ENCODE measurements at regions not wholly inside any gene's neighbourhood (a gene's known extent, or its start where the extent isn't known, plus 50 kb on each side); places are given as distances from the start of the nearest gene placed in this dataset.

- Histone ChIP-seq H3K4me3 (replicated peaks in 1 of 4; ENCODE audit: control extremely low read depth in 1 of 4, insufficient read depth in 1 of 4, low read depth in 3 of 4, low read length in 4 of 4) (no peak overlapping the region), H3K27ac (ENCODE audit: insufficient read depth, low read length) (no peak overlapping the region), H4K20me1 (ENCODE audit: control insufficient read depth, extremely low read depth, insufficient read depth, low read length) (no peaks in the 10 kb centered on the region), H3K9me3 (ENCODE audit: control insufficient read depth, insufficient read depth, low read depth, low read length) (no peaks in the 10 kb centered on the region), H2AFZ (ENCODE audit: low read length) (no peak overlapping the region), H3K27me3 (ENCODE audit: control insufficient read depth, insufficient read depth, low read length) (no peaks in the 10 kb centered on the region), H3K4me1 (ENCODE audit: control insufficient read depth, extremely low read depth, insufficient read depth, low read length) (peaks cover 14% of the 10 kb centered on the region), H3K4me2 (ENCODE audit: extremely low read depth, insufficient read depth, low read length) (no peak overlapping the region), H3K36me3 (ENCODE audit: control insufficient read depth, insufficient read depth, low read length) (no peaks in the 10 kb centered on the region), H3K79me2 (ENCODE audit: control insufficient read depth, insufficient read depth, low read length) (no peaks in the 10 kb centered on the region), H3K9ac (ENCODE audit: insufficient read depth, low read length) (no peak overlapping the region)
- no peak for TF ChIP-seq CTCF (conservative IDR thresholded peaks at IDR 0.05 in 1 of 2, IDR thresholded peaks at IDR 0.05 in 1 of 2; ENCODE audit: low read depth in 1 of 2, low read length in 2 of 2)
- no peak for TF ChIP-seq EZH2 (IDR thresholded peaks at IDR 0.05; ENCODE audit: low read length, missing control alignments)
- DNase-seq (ENCODE audit: low read depth in 2 of 2): no peak
Observed at GRCh38 chr7:41821521-41822213, 118.8 kb upstream of the INHBA start.

GRCh38 chr7:41820111-41820671 lies 117.3 kb upstream of the INHBA start:
- Histone ChIP-seq H3K79me2 (ENCODE audit: control insufficient read depth, insufficient read depth, low read length) (no peaks in the 10 kb centered on the region), H2AFZ (ENCODE audit: low read length) (no peak overlapping the region), H3K27me3 (ENCODE audit: control insufficient read depth, insufficient read depth, low read length) (no peaks in the 10 kb centered on the region), H3K9me3 (ENCODE audit: control insufficient read depth, insufficient read depth, low read depth, low read length) (no peaks in the 10 kb centered on the region), H3K4me1 (ENCODE audit: control insufficient read depth, extremely low read depth, insufficient read depth, low read length) (peaks cover 11% of the 10 kb centered on the region), H3K4me2 (ENCODE audit: extremely low read depth, insufficient read depth, low read length) (no peak overlapping the region), H3K36me3 (ENCODE audit: control insufficient read depth, insufficient read depth, low read length) (no peaks in the 10 kb centered on the region), H4K20me1 (ENCODE audit: control insufficient read depth, extremely low read depth, insufficient read depth, low read length) (no peaks in the 10 kb centered on the region), H3K9ac (ENCODE audit: insufficient read depth, low read length) (no peak overlapping the region), H3K27ac (ENCODE audit: insufficient read depth, low read length) (peak overlapping the region; percentile 16), H3K4me3 (replicated peaks in 1 of 4; ENCODE audit: control extremely low read depth in 1 of 4, insufficient read depth in 1 of 4, low read depth in 3 of 4, low read length in 4 of 4) (no peak overlapping the region)
- TF ChIP-seq EZH2 (IDR thresholded peaks at IDR 0.05; ENCODE audit: low read length, missing control alignments): no peak
- TF ChIP-seq CTCF (conservative IDR thresholded peaks at IDR 0.05 in 1 of 2, IDR thresholded peaks at IDR 0.05 in 1 of 2; ENCODE audit: low read depth in 1 of 2, low read length in 2 of 2): no peak
- peak in 1 of 2 donors; percentile 21 for DNase-seq (ENCODE audit: low read depth in 2 of 2)

- no peaks in the 10 kb centered on the region for H3K9me3 ChIP-seq (ENCODE audit: control insufficient read depth, insufficient read depth, low read depth, low read length)
- H3K27me3 ChIP-seq (ENCODE audit: control insufficient read depth, insufficient read depth, low read length): no peaks in the 10 kb centered on the region
- no peak for DNase-seq (ENCODE audit: low read depth in 2 of 2)
- no peaks in the 10 kb centered on the region for H3K36me3 ChIP-seq (ENCODE audit: control insufficient read depth, insufficient read depth, low read length)
- no peak overlapping the region for H2AFZ ChIP-seq (ENCODE audit: low read length)
- peaks cover 10% of the 10 kb centered on the region for H3K4me1 ChIP-seq (ENCODE audit: control insufficient read depth, extremely low read depth, insufficient read depth, low read length)
- no peaks in the 10 kb centered on the region for H4K20me1 ChIP-seq (ENCODE audit: control insufficient read depth, extremely low read depth, insufficient read depth, low read length)
- TF ChIP-seq CTCF (conservative IDR thresholded peaks at IDR 0.05 in 1 of 2, IDR thresholded peaks at IDR 0.05 in 1 of 2; ENCODE audit: low read depth in 1 of 2, low read length in 2 of 2) (no peak), EZH2 (IDR thresholded peaks at IDR 0.05; ENCODE audit: low read length, missing control alignments) (no peak)
- no peak overlapping the region for H3K4me3 ChIP-seq (replicated peaks in 1 of 4; ENCODE audit: control extremely low read depth in 1 of 4, insufficient read depth in 1 of 4, low read depth in 3 of 4, low read length in 4 of 4)
- no peaks in the 10 kb centered on the region for H3K79me2 ChIP-seq (ENCODE audit: control insufficient read depth, insufficient read depth, low read length)
- no peak overlapping the region for H3K4me2 ChIP-seq (ENCODE audit: extremely low read depth, insufficient read depth, low read length)
- H3K9ac ChIP-seq (ENCODE audit: insufficient read depth, low read length): no peak overlapping the region
- no peak overlapping the region for H3K27ac ChIP-seq (ENCODE audit: insufficient read depth, low read length)
Observed at GRCh38 chr7:41819645-41820044, 116.8 kb upstream of the INHBA start.

All from fibroblast of lung (primary cell).